GM06990 (cell line): ENCODE measurements at regions not wholly inside any gene's neighbourhood (a gene's known extent, or its start where the extent isn't known, plus 50 kb on each side); places are given as distances from the start of the nearest gene placed in this dataset.

Source experiments
- DNase-seq: peaks from one replicate; pipeline ENCODE4 v3.0.0-alpha.2; 2011; ENCODE audit not compliant: insufficient read length; ENCODE audit errors: extremely low read depth
- H3K27me3 ChIP-seq: replicated peaks from 2 replicates; pipeline ENCODE4 v1.6.0; 2011; ENCODE audit warnings: low read length; ENCODE audit not compliant: control insufficient read depth, insufficient read depth
- H3K36me3 ChIP-seq: 2 replicates; pipeline ENCODE4 v1.5.1; 2011; ENCODE audit warnings: low read length; ENCODE audit not compliant: control insufficient read depth, insufficient read depth
- H3K4me3 ChIP-seq: replicated peaks from 2 replicates; pipeline ENCODE4 v1.5.1; 2011; ENCODE audit warnings: low read depth, mild to moderate bottlenecking, control low read depth, low read length
- CTCF ChIP-seq: IDR thresholded peaks from 2 replicates; pipeline ENCODE4 v1.5.1; 2011; ENCODE audit warnings: low read length, control low read depth, mild to moderate bottlenecking, inconsistent platforms; ENCODE audit not compliant: insufficient read depth, poor library complexity, severe bottlenecking

- DNase-seq: no peak
- Histone ChIP-seq H3K4me3 (no peak overlapping the region), H3K36me3 (no peaks in the 10 kb centered on the region), H3K27me3 (no peaks in the 10 kb centered on the region)
- no peak for TF ChIP-seq CTCF
Observed at GRCh38 chr2:6418291-6418690, 447.4 kb downstream of the CMPK2 start.

GRCh38 chr2:6421138-6421730 is 444.5 kb downstream of the CMPK2 start:
- Histone ChIP-seq H3K36me3 (no peaks in the 10 kb centered on the region), H3K27me3 (no peaks in the 10 kb centered on the region), H3K4me3 (no peak overlapping the region)
- TF ChIP-seq CTCF: no peak
- DNase-seq: no peak

- no peak for DNase-seq
- TF ChIP-seq CTCF: no peak
- H3K36me3 ChIP-seq: no peaks in the 10 kb centered on the region
- no peak overlapping the region for H3K4me3 ChIP-seq
- no peaks in the 10 kb centered on the region for H3K27me3 ChIP-seq
Observed at GRCh38 chr2:6421888-6422287, 443.8 kb downstream of the CMPK2 start.

- Histone ChIP-seq H3K4me3 (no peak overlapping the region), H3K27me3 (no peaks in the 10 kb centered on the region), H3K36me3 (no peaks in the 10 kb centered on the region)
- no peak for TF ChIP-seq CTCF
- DNase-seq: no peak
Observed at GRCh38 chr2:6423157-6423556, 442.6 kb downstream of the CMPK2 start.

GRCh38 chr2:6423944-6424343 is 441.8 kb downstream of the CMPK2 start:
- DNase-seq: no peak
- Histone ChIP-seq H3K36me3 (no peaks in the 10 kb centered on the region), H3K27me3 (no peaks in the 10 kb centered on the region), H3K4me3 (no peak overlapping the region)
- no peak for TF ChIP-seq CTCF

- DNase-seq: no peak
- no peak overlapping the region for H3K4me3 ChIP-seq
- no peaks in the 10 kb centered on the region for H3K36me3 ChIP-seq
- no peaks in the 10 kb centered on the region for H3K27me3 ChIP-seq
- TF ChIP-seq CTCF: no peak
Observed at GRCh38 chr2:6425032-6425431, 440.7 kb downstream of the CMPK2 start.
